ENCODE measurements at regions not wholly inside any gene's neighbourhood (a gene's known extent, or its start where the extent isn't known, plus 50 kb on each side); places are given as distances from the start of the nearest gene placed in this dataset.

GRCh38 chr1:59013928-59014279, 230.1 kb upstream of the JUN start:
- TF ChIP-seq, protein P1, sequence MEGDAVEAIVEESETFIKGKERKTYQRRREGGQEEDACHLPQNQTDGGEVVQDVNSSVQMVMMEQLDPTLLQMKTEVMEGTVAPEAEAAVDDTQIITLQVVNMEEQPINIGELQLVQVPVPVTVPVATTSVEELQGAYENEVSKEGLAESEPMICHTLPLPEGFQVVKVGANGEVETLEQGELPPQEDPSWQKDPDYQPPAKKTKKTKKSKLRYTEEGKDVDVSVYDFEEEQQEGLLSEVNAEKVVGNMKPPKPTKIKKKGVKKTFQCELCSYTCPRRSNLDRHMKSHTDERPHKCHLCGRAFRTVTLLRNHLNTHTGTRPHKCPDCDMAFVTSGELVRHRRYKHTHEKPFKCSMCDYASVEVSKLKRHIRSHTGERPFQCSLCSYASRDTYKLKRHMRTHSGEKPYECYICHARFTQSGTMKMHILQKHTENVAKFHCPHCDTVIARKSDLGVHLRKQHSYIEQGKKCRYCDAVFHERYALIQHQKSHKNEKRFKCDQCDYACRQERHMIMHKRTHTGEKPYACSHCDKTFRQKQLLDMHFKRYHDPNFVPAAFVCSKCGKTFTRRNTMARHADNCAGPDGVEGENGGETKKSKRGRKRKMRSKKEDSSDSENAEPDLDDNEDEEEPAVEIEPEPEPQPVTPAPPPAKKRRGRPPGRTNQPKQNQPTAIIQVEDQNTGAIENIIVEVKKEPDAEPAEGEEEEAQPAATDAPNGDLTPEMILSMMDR (IDR thresholded peaks at IDR 0.05): no peak

DNA sequence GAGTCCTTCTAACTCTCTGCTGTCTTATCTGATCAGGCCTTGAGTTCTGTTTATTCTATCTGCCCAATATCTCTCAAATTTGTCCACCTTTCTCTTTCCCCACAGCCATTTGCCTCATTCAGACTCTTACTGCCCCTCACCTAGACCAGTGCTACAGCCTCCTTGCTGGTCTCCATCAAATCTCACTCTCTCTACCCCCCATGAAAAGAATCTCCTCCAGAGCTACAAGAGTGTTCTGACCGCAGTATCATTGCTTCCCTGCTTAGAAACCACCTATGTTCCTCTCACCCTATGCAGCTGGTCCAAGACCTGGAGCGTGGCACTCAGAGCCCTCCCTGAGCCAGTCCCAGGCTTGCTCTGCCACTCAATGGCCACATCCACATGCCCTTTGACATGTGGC, 231.0 kb upstream of the JUN start:
- TF ChIP-seq, protein P1 (IDR thresholded peaks at IDR 0.05): no peak

GRCh38 chr1:59015708-59016107, 231.9 kb upstream of the JUN start:
- TF ChIP-seq, protein P1 (IDR thresholded peaks at IDR 0.05): no peak

DNA sequence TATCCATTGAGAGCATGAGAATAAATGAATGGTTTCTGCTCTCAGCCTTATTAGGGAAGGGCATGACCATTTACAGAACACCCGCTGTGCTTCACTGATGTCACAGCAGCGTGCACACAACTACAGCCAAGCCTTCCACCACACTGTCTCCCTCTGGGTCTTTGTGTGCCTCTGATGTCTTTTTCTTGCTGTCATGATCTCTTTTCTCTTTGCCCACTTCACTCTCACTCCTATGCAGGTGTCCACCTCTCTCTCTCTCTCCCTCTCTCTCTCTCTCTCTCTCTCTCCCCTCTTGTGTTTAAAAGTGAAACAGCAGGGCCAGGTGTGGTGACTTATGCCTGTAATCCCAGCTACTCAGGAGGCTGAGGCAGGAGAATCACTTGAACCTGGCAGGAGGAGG, 232.5 kb upstream of the JUN start:
- TF ChIP-seq, protein P1 (IDR thresholded peaks at IDR 0.05): no peak

DNA sequence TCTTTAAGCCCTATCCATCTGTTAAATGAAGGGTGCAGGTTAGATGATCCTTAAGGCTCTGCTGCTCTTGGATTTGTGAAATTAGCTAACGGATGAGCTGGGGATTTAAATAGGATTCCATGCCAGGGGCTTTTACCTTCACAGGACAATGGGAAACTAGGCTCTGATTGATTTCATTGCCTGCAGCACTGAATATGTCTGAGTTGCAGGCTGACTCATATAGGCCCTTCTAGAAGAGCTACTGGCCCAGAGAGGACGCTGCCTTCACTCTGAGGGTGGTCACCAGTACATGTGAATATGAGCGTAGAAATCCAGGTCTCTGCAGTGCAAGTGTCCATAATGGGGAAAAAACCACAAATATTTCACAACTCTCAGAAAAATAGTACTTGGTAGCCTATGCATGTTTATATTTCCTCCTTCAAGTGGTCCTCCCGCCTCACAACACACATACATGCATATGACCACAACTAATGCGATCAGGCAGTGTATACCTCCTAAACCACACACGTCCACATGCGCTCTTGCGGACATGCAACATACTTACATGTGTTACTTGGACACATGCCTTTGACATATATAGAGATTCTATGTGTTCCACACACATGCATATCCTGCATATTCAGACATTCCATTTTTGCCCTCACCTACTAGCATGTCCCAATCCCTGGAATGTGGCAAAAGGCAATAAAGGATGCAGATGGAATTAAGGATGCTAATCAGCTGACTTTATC, 233.8 kb upstream of the JUN start:
- TF ChIP-seq, protein P1 (IDR thresholded peaks at IDR 0.05): no peak

GRCh38 chr1:59018446-59018845, 234.6 kb upstream of the JUN start:
- TF ChIP-seq, protein P1 (IDR thresholded peaks at IDR 0.05): no peak

DNA sequence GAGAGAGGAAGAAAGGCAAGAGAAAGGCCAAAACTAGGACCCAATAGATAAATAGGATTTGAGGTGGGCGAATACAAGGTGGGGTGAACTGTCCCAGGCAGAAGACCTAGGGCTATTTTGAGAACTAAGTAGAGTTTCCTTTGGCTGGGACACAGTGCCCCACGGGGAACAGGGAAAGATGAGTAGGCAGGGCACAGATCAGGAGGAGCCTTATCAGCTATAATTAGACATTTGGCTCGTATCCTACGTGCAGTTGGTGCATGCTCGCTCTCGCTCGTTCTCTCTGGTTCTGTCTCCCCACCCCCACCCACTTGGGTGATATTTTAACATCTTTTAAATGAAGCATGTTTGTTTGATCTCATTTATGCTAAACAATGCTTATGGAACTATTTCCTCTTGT, 235.0 kb upstream of the JUN start:
- TF ChIP-seq, protein P1 (IDR thresholded peaks at IDR 0.05): no peak
